GM18858 (cell line): ENCODE measurements at regions not wholly inside any gene's neighbourhood (a gene's known extent, or its start where the extent isn't known, plus 50 kb on each side); places are given as distances from the start of the nearest gene placed in this dataset.

Source experiments
- ATAC-seq: cut with Tn5 transposase; IDR thresholded peaks from one replicate; pipeline ENCODE4 v1.9.1; 2021; ENCODE audit not compliant: unreplicated experiment

DNA sequence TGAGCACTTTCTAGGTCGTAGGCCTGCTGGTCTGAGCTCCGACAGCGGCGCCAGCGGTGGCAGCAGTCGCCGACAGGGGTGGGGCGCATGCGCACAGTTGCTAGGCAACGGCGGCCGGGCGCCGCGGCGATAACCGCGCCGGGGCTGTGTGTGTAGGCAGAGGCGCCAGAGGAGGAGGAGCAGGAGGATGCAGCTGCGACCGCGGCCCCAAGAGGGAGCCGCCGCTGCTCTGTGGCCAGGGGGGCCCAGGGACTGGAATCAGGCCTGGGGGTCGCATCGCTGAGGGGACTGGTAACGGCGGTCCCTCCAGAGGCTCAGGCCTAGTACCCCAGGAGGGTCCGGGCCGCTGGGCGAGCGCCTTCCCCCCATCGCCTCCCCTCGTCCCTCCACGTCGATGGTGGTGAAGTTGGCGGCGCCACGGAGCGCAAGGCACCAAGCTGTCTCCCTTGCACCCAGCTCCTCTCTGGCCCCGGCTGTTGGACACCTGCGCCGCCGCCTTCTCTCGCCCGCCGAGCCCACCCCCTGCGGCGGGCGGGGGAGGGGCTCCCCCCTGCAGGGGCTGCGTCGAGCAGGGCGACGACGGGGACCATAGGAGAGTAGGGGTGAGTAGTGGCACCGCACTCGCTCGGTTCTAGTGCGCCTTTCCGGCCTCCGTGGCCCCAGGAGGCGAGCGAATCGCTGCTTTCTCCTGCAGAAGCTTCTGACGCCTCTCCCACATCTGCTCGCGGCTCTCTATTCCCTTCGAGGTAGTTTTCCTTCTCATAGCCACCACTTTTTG is 58.6 kb upstream of the ZC4H2 start, which contains the start of gene ZC3H12B:
TSS of gene ZC3H12B (plus strand) at position 159 of the 778 bp plus-strand sequence.
- peak; percentile 83 for ATAC-seq

DNA sequence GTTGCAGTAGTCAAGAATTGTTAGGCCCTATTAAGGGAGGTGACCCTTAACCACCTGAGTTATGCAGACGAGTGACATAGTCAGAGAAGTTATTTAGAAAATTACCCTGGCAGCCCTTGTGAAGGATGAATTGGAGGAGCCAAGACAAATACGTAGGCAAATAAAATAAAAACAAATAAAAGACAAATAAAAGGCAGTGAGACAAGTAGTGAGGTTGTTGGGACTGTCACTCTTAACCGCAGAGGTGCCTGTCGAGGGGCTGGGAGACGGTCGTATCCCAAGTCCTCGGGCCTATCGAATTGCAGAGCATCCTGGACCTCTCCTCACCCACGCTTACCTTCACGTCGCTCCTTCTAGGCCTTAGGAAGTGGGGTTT is 58.0 kb upstream of the ZC4H2 start:
- no peak for ATAC-seq
